Duodenal mucosa (tissue), 2 donors: ENCODE measurements at regions not wholly inside any gene's neighbourhood (a gene's known extent, or its start where the extent isn't known, plus 50 kb on each side); places are given as distances from the start of the nearest gene placed in this dataset.

Experiments used
- H3K27ac ChIP-seq: one replicate; pipeline ENCODE4 v1.7.0; 2013; ENCODE audit warnings: low read depth, low read length
- H3K27me3 ChIP-seq, 2 donors: one replicate each; pipeline ENCODE4 v1.7.0; 2013; ENCODE audit warnings: low read length in 2 of 2, control low read depth in 1 of 2; ENCODE audit not compliant: insufficient read depth in 2 of 2, control insufficient read depth in 1 of 2
- H3K36me3 ChIP-seq, 2 donors: one replicate each; pipeline ENCODE4 v1.7.0; 2013; ENCODE audit warnings: low read length in 2 of 2, control low read depth in 1 of 2; ENCODE audit not compliant: insufficient read depth in 2 of 2, control insufficient read depth in 1 of 2
- H3K4me1 ChIP-seq, 2 donors: one replicate each; pipeline ENCODE4 v1.7.0; 2013; ENCODE audit warnings: low read length in 2 of 2, control low read depth in 1 of 2; ENCODE audit not compliant: insufficient read depth in 2 of 2, control insufficient read depth in 1 of 2
- H3K4me3 ChIP-seq, 2 donors: one replicate each; pipeline ENCODE4 v1.7.0; 2013; ENCODE audit warnings: low read length in 2 of 2, low read depth in 1 of 2
- H3K9ac ChIP-seq, 2 donors: one replicate each; pipeline ENCODE4 v1.7.0; 2013; ENCODE audit warnings: low read length in 2 of 2, low read depth in 1 of 2
- H3K9me3 ChIP-seq, 2 donors: one replicate each; pipeline ENCODE4 v1.7.0; 2013; ENCODE audit warnings: low read length in 2 of 2, control low read depth in 1 of 2; ENCODE audit not compliant: control insufficient read depth in 1 of 2

DNA sequence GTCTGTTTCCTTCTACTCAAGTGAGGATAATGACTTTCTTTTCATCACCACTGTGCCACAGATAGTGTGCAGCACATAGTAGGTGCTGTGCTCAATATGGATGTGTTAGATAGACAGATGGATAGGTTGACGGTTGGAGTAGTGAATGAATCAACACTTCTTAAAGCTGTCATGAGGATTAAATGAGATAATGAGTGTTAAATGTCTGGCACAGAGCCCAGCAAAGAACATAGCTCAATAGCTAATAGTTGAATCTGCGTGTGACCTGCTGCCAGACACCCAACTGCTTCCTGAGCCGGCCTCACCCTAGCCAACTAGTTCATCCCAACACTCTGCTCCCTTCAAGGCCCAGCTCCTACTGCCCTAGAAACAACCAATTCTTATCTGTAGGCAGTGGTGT is 67.7 kb upstream of the PJA1 start:
- Histone ChIP-seq H3K27ac (no peak overlapping the region), H3K9me3 (no peaks in the 10 kb centered on the region), H3K9ac (no peak overlapping the region), H3K4me3 (no peak overlapping the region), H3K27me3 (no peaks in the 10 kb centered on the region), H3K4me1 (no peaks in the 10 kb centered on the region), H3K36me3 (no peaks in the 10 kb centered on the region)

DNA sequence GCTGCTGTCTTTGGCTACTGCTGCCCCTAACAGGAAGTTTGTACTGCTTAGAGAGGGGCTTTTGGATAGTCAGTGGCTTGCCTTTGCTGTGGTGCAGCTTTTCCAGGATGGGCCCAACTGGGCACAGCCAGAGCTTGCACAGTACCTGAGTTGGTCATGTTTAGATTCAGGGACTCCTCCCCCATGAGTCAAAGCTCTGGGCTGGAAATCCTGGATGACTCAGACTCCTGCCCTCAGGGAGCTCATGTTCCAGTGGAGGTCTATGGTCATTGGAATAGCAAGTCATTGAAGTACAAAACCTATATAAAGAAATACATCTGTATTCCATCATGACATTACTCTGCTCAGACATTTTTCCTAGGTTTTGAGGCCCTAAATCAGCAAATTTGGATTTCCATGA is 66.7 kb upstream of the PJA1 start:
- Histone ChIP-seq H3K4me1 (no peaks in the 10 kb centered on the region), H3K4me3 (no peak overlapping the region), H3K9ac (no peak overlapping the region), H3K9me3 (no peaks in the 10 kb centered on the region), H3K27me3 (no peaks in the 10 kb centered on the region), H3K27ac (no peak overlapping the region), H3K36me3 (no peaks in the 10 kb centered on the region)

- Histone ChIP-seq H3K9ac (no peak overlapping the region), H3K27ac (no peak overlapping the region), H3K4me3 (no peak overlapping the region), H3K9me3 (no peaks in the 10 kb centered on the region), H3K27me3 (no peaks in the 10 kb centered on the region), H3K4me1 (no peaks in the 10 kb centered on the region), H3K36me3 (no peaks in the 10 kb centered on the region)
These were observed 64.2 kb upstream of the PJA1 start for GRCh38 chrX:69229436-69229835.

GRCh38 chrX:69228732-69229131 is 63.5 kb upstream of the PJA1 start:
- Histone ChIP-seq H3K27me3 (no peaks in the 10 kb centered on the region), H3K27ac (no peak overlapping the region), H3K9me3 (no peaks in the 10 kb centered on the region), H3K36me3 (no peaks in the 10 kb centered on the region), H3K9ac (no peak overlapping the region), H3K4me1 (no peaks in the 10 kb centered on the region), H3K4me3 (no peak overlapping the region)

DNA sequence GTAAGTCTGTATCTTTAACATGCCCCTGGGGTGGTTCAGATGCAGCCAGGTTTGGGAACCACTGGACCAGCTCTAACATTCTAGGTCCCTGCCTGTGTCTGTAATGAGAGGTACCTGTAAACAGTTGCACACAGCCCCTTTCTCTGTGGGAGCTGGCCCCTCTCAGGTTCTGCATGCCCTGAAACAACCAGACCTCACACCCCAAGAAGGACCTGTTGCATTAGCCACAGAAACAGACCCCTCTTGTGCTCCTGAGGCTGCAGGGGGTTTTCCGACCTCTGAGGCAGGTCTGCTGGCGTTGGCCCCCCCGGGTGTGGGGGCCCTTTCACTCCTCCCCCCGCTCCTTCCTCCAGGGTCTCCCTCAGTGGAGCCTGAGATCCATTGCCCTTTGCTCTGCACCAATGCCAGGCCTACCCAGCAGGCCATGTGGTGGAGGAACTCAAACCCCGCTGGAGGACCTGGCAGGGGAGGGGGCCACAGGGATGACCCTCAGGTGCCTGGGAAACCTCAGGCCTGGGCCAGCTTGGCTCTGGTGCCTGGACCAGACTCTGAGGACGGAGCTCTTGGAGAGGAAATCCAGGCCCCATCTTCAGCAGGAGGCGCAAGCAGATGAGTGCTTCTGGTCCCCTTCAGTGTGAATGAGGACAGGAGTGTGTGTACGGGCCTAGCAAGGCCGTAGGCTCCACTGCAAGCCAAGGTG is 61.4 kb upstream of the PJA1 start:
- Histone ChIP-seq H3K9ac (no peak overlapping the region), H3K36me3 (no peaks in the 10 kb centered on the region), H3K9me3 (no peaks in the 10 kb centered on the region), H3K4me3 (no peak overlapping the region), H3K4me1 (no peaks in the 10 kb centered on the region), H3K27me3 (no peaks in the 10 kb centered on the region), H3K27ac (no peak overlapping the region)

- no peaks in the 10 kb centered on the region for H3K9me3 ChIP-seq
- no peak overlapping the region for H3K4me3 ChIP-seq
- H3K27me3 ChIP-seq, result no peaks in the 10 kb centered on the region
- no peaks in the 10 kb centered on the region for H3K4me1 ChIP-seq
- H3K9ac ChIP-seq, result no peak overlapping the region
- no peak overlapping the region for H3K27ac ChIP-seq
- H3K36me3 ChIP-seq, result no peaks in the 10 kb centered on the region
These were observed 57.1 kb upstream of the PJA1 start for GRCh38 chrX:69222103-69223090.

DNA sequence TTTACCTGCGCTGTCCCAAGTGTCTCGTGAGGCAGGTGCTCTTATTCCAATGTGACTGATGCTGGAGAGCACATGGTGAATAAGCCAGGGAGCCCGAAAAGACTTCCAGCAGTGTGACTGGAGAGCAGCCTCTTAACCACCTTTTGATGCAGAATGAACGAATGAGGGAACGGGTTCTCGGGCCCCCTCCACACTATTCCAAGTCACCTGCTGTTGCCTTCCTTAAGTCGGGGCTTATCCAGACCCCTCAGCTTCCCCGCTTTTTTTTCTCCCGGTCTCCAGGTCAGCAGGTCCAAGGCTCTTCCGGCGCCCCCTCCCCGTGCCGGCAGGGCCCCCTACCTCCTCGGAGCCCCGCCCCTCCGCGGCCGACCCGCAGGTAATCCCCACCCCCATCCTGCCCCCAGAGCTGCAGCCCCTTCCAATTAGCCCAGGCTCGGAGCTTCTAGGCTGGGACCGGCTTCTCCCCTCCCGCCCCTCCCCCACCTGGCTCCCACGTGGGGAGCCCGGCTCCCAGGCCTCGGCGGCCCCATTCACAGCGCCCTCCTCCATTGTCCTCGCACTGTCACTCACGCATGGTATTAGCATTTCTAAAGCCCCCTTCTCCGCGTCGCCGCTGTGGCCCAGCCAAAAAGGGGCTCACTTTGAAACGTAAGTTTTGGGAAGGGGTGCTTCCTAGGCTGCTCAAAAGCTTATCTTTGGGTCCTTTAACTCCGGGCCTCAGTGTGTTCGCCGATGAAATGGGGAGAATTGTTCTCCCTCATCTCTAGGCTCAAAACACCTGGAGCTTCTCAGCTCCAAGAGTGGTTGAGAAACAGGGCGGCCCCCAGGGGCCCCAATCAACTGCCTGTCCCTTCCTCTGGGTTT is 56.2 kb upstream of the PJA1 start:
- Histone ChIP-seq H3K4me1 (no peaks in the 10 kb centered on the region), H3K36me3 (no peaks in the 10 kb centered on the region), H3K4me3 (no peak overlapping the region), H3K27ac (no peak overlapping the region), H3K9me3 (no peaks in the 10 kb centered on the region), H3K27me3 (no peaks in the 10 kb centered on the region), H3K9ac (no peak overlapping the region)

- Histone ChIP-seq H3K9ac (no peak overlapping the region), H3K27me3 (no peaks in the 10 kb centered on the region), H3K36me3 (no peaks in the 10 kb centered on the region)
These were observed 53.2 kb upstream of the PJA1 start for GRCh38 chrX:69218407-69218997.

DNA sequence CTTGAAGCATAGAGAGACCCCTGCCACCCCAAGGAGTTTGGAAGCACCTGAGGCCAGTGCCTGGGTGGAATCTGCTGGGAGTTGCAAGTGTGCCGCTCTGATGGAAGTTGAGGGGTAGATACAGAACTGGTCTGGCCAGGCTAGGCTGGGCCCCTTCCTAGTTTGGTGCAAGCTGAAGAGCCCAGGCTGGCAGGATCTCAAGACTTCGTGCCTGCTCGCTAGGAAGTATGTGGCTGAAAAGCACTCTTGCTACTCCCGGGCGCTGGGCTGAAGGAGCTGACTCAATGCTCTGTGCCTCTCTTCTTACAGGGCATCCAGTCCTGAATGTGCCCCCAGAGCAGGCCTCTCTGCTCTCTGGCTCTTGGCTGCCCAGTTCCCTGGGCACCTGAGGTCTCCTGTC is 51.7 kb upstream of the PJA1 start:
- Histone ChIP-seq H3K9me3 (no peaks in the 10 kb centered on the region), H3K4me3 (no peak overlapping the region), H3K9ac (no peak overlapping the region), H3K4me1 (no peaks in the 10 kb centered on the region), H3K36me3 (no peaks in the 10 kb centered on the region), H3K27me3 (no peaks in the 10 kb centered on the region), H3K27ac (no peak overlapping the region)

More at GRCh38 chrX:69218407-69218997, 53.2 kb upstream of the PJA1 start:
- Histone ChIP-seq H3K27ac (no peak overlapping the region), H3K4me3 (no peak overlapping the region), H3K9me3 (no peaks in the 10 kb centered on the region), H3K4me1 (no peaks in the 10 kb centered on the region)
